ENCODE measurements at regions not wholly inside any gene's neighbourhood (a gene's known extent, or its start where the extent isn't known, plus 50 kb on each side); places are given as distances from the start of the nearest gene placed in this dataset.

GRCh38 chr2:222769941-222770340 is 90.9 kb upstream of the ACSL3 start:
- Mint-ChIP-seq H3K27ac (no peak overlapping the region), H3K27me3 (peaks cover 16% of the 10 kb centered on the region), H3K4me3 (ENCODE audit: low read depth) (no peak overlapping the region), H3K36me3 (ENCODE audit: insufficient read depth) (no peaks in the 10 kb centered on the region), H3K4me1 (ENCODE audit: low read depth) (no peaks in the 10 kb centered on the region), H3K9me3 (ENCODE audit: low read depth) (peaks cover 6% of the 10 kb centered on the region)
- DNase-seq (ENCODE audit: low spot score, unreplicated experiment), result no peak
- TF ChIP-seq CTCF (IDR thresholded peaks at IDR 0.05; ENCODE audit: unreplicated experiment), result no peak

- no peak for DNase-seq (ENCODE audit: low spot score, unreplicated experiment)
- H3K9me3 Mint-ChIP-seq (ENCODE audit: low read depth), result peaks cover 6% of the 10 kb centered on the region
- no peak overlapping the region for H3K27ac Mint-ChIP-seq
- H3K4me3 Mint-ChIP-seq (ENCODE audit: low read depth), result no peak overlapping the region
- no peaks in the 10 kb centered on the region for H3K36me3 Mint-ChIP-seq (ENCODE audit: insufficient read depth)
- no peaks in the 10 kb centered on the region for H3K4me1 Mint-ChIP-seq (ENCODE audit: low read depth)
- peaks cover 16% of the 10 kb centered on the region for H3K27me3 Mint-ChIP-seq
- TF ChIP-seq CTCF (IDR thresholded peaks at IDR 0.05; ENCODE audit: unreplicated experiment), result no peak
Observed at GRCh38 chr2:222771832-222772231, 89.0 kb upstream of the ACSL3 start.

GRCh38 chr2:222774941-222775340 is 85.9 kb upstream of the ACSL3 start:
- peaks cover 6% of the 10 kb centered on the region for H3K9me3 Mint-ChIP-seq (ENCODE audit: low read depth)
- no peaks in the 10 kb centered on the region for H3K36me3 Mint-ChIP-seq (ENCODE audit: insufficient read depth)
- no peak for DNase-seq (ENCODE audit: low spot score, unreplicated experiment)
- no peak overlapping the region for H3K4me3 Mint-ChIP-seq (ENCODE audit: low read depth)
- TF ChIP-seq CTCF (IDR thresholded peaks at IDR 0.05; ENCODE audit: unreplicated experiment), result no peak
- peaks cover 19% of the 10 kb centered on the region for H3K4me1 Mint-ChIP-seq (ENCODE audit: low read depth)
- no peak overlapping the region for H3K27ac Mint-ChIP-seq
- peaks cover 16% of the 10 kb centered on the region for H3K27me3 Mint-ChIP-seq

GRCh38 chr2:222776792-222777191 is 84.0 kb upstream of the ACSL3 start:
- Mint-ChIP-seq H3K9me3 (ENCODE audit: low read depth) (peaks cover 6% of the 10 kb centered on the region), H3K27me3 (peaks cover 14% of the 10 kb centered on the region), H3K4me1 (ENCODE audit: low read depth) (peaks cover 20% of the 10 kb centered on the region), H3K36me3 (ENCODE audit: insufficient read depth) (no peaks in the 10 kb centered on the region), H3K27ac (no peak overlapping the region), H3K4me3 (ENCODE audit: low read depth) (no peak overlapping the region)
- no peak for TF ChIP-seq CTCF (IDR thresholded peaks at IDR 0.05; ENCODE audit: unreplicated experiment)
- no peak for DNase-seq (ENCODE audit: low spot score, unreplicated experiment)

- no peak overlapping the region for H3K27ac Mint-ChIP-seq
- peaks cover 2% of the 10 kb centered on the region for H3K27me3 Mint-ChIP-seq
- no peaks in the 10 kb centered on the region for H3K36me3 Mint-ChIP-seq (ENCODE audit: insufficient read depth)
- H3K4me1 Mint-ChIP-seq (ENCODE audit: low read depth), result peaks cover 20% of the 10 kb centered on the region
- no peak overlapping the region for H3K4me3 Mint-ChIP-seq (ENCODE audit: low read depth)
- H3K9me3 Mint-ChIP-seq (ENCODE audit: low read depth), result peaks cover 6% of the 10 kb centered on the region
- no peak for TF ChIP-seq CTCF (IDR thresholded peaks at IDR 0.05; ENCODE audit: unreplicated experiment)
- no peak for DNase-seq (ENCODE audit: low spot score, unreplicated experiment)
Observed at GRCh38 chr2:222778400-222778799, 82.4 kb upstream of the ACSL3 start.
